GM23248 (cell line): ENCODE measurements at regions not wholly inside any gene's neighbourhood (a gene's known extent, or its start where the extent isn't known, plus 50 kb on each side); places are given as distances from the start of the nearest gene placed in this dataset.

ENCODE experiments used
- EZH2 ChIP-seq: fragments of 200-600 bp; sonication (generic); IDR thresholded peaks from 2 replicates; pipeline ENCODE4 v1.6.1; 2018; ENCODE audit warnings: antibody characterized with exemption, mild to moderate bottlenecking; ENCODE audit not compliant: insufficient read depth, poor library complexity, severe bottlenecking
- EZH2phosphoT487 ChIP-seq: fragments of 200-600 bp; sonication (generic); IDR thresholded peaks from 2 replicates; pipeline ENCODE4 v1.6.1; 2018; ENCODE audit warnings: antibody characterized with exemption, moderate library complexity, mild to moderate bottlenecking, low read depth; ENCODE audit not compliant: insufficient read depth

DNA sequence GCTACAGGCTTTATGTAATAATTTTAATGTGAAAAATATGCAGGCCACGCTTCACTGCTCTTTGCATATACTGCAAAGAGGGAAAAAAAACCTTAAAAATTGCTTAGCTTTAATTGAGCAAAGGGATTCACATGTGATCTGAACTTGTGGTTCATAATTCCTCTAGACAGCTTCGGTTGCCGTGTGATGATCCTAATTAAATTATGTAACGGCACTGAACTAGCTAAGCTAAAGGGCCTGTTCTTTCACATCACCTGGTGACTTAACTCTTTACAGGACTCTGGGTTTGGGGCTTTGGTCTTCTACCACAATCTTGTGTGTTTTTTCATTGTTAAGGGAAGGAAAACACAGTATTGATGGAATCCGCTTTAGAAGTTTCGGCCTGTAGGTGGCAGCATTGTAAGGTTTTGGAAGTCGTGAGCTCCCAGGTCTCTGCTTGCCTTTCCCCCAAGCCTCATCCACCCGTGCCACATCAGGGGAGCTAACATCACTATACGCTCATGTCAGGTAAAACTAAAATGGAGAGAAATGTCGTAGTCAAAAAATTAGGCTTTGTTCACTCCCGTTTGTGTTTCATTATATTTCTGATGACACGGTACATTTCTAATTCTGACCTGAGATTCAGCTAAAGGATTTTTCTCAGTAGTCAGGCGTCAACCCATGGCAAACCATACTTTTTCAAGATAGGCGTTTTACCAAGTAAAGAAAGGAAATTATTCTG is 205.6 kb upstream of the DPH6 start:
- TF ChIP-seq EZH2 (no peak), EZH2phosphoT487 (no peak)
